OCI-LY1 (cell line): ENCODE measurements at regions not wholly inside any gene's neighbourhood (a gene's known extent, or its start where the extent isn't known, plus 50 kb on each side); places are given as distances from the start of the nearest gene placed in this dataset.

Experiments used
- H2AFZ ChIP-seq: fragments of 200-600 bp; sonication (generic), shearing (Covaris generic); 2 replicates; pipeline ENCODE4 v1.6.0; 2014; ENCODE audit warnings: antibody characterized with exemption, mild to moderate bottlenecking, low read length
- H3F3A ChIP-seq: fragments of 200-600 bp; sonication (generic), shearing (Covaris generic); 2 replicates; pipeline ENCODE4 v1.6.0; 2014; ENCODE audit warnings: mild to moderate bottlenecking, antibody characterized with exemption, low read length, moderate library complexity; ENCODE audit not compliant: insufficient read depth
- H3K27ac ChIP-seq: fragments of 200-600 bp; sonication (generic); 2 replicates; pipeline ENCODE4 v1.5.1; 2014; ENCODE audit warnings: low read length, mixed run types, mild to moderate bottlenecking, low read depth; ENCODE audit not compliant: poor library complexity, severe bottlenecking
- H3K27me3 ChIP-seq: fragments of 200-600 bp; sonication (generic); 2 replicates; pipeline ENCODE4 v1.6.0; 2014; ENCODE audit warnings: antibody characterized with exemption, mild to moderate bottlenecking, low read length, moderate library complexity; ENCODE audit not compliant: insufficient read depth
- H3K36me3 ChIP-seq: fragments of 200-600 bp; sonication (generic); 2 replicates; pipeline ENCODE4 v1.6.1; 2014; ENCODE audit warnings: mild to moderate bottlenecking, antibody characterized with exemption, low read length, moderate library complexity, mixed read lengths; ENCODE audit not compliant: insufficient read depth
- H3K4me1 ChIP-seq: fragments of 200-600 bp; sonication (generic); 2 replicates; pipeline ENCODE4 v1.5.1; 2014; ENCODE audit warnings: mild to moderate bottlenecking, low read length, moderate library complexity; ENCODE audit not compliant: insufficient read depth, severe bottlenecking
- H3K4me2 ChIP-seq: fragments of 200-600 bp; sonication (generic), shearing (Covaris generic); 2 replicates; pipeline ENCODE4 v1.6.1; 2014; ENCODE audit warnings: low read length
- H3K4me3 ChIP-seq: fragments of 200-600 bp; sonication (generic); 2 replicates; pipeline ENCODE4 v1.5.1; 2014; ENCODE audit warnings: low read length, low read depth, mild to moderate bottlenecking, mixed read lengths; ENCODE audit not compliant: poor library complexity, severe bottlenecking
- H3K79me2 ChIP-seq: fragments of 200-600 bp; shearing (Covaris generic); 2 replicates; pipeline ENCODE4 v1.6.1; 2016; ENCODE audit warnings: mixed run types, low read length, mixed read lengths; ENCODE audit not compliant: insufficient read depth
- H3K9ac ChIP-seq: fragments of 200-600 bp; sonication (generic), shearing (Covaris generic); 2 replicates; pipeline ENCODE4 v1.6.1; 2014; ENCODE audit warnings: mild to moderate bottlenecking, low read length, mixed read lengths
- H3K9me2 ChIP-seq: fragments of 200-600 bp; sonication (generic), shearing (Covaris generic); 2 replicates; pipeline ENCODE4 v1.6.1; 2014; ENCODE audit warnings: low read depth, mild to moderate bottlenecking, low read length, mixed read lengths
- H3K9me3 ChIP-seq: fragments of 200-600 bp; shearing (Covaris generic); 2 replicates; pipeline ENCODE4 v1.6.1; 2014; ENCODE audit warnings: low read length, mixed read lengths
- H4K20me1 ChIP-seq: fragments of 200-600 bp; sonication (generic), shearing (Covaris generic); 2 replicates; pipeline ENCODE4 v1.6.0; 2016; ENCODE audit warnings: mild to moderate bottlenecking, low read length; ENCODE audit not compliant: insufficient read depth
- CTCF ChIP-seq: fragments of 200-600 bp; sonication (generic), shearing (Covaris generic); IDR thresholded peaks from 2 replicates; pipeline ENCODE4 v1.5.1; 2017; ENCODE audit warnings: mild to moderate bottlenecking, antibody characterized with exemption, low read length, moderate library complexity, mixed read lengths
- EZH2 ChIP-seq: fragments of 200-600 bp; sonication (generic), shearing (Covaris generic); IDR thresholded peaks from 2 replicates; pipeline ENCODE4 v1.8.0; 2017; ENCODE audit warnings: borderline replicate concordance, mixed run types, mild to moderate bottlenecking, antibody characterized with exemption, low read length, moderate library complexity, mixed read lengths

GRCh38 chr1:29975036-29975694, 738.8 kb downstream of the PTPRU start:
- H3K9me3 ChIP-seq = no peaks in the 10 kb centered on the region
- no peak overlapping the region for H3K4me3 ChIP-seq
- no peaks in the 10 kb centered on the region for H3K4me1 ChIP-seq
- H3K9ac ChIP-seq = no peak overlapping the region
- no peaks in the 10 kb centered on the region for H3F3A ChIP-seq
- H3K9me2 ChIP-seq = no peaks in the 10 kb centered on the region
- no peaks in the 10 kb centered on the region for H3K36me3 ChIP-seq
- no peak overlapping the region for H3K27ac ChIP-seq
- H3K79me2 ChIP-seq = no peaks in the 10 kb centered on the region
- no peaks in the 10 kb centered on the region for H4K20me1 ChIP-seq
- TF ChIP-seq EZH2 = no peak
- no peak for TF ChIP-seq CTCF
- H3K4me2 ChIP-seq = no peak overlapping the region
- H2AFZ ChIP-seq = no peak overlapping the region
- H3K27me3 ChIP-seq = no peaks in the 10 kb centered on the region

GRCh38 chr1:29974316-29974724, 738.0 kb downstream of the PTPRU start:
- H3K36me3 ChIP-seq = no peaks in the 10 kb centered on the region
- no peak overlapping the region for H3K4me3 ChIP-seq
- TF ChIP-seq CTCF (no peak), EZH2 (no peak)
- no peak overlapping the region for H2AFZ ChIP-seq
- no peaks in the 10 kb centered on the region for H3K27me3 ChIP-seq
- no peaks in the 10 kb centered on the region for H3K9me2 ChIP-seq
- no peaks in the 10 kb centered on the region for H3F3A ChIP-seq
- H3K27ac ChIP-seq = no peak overlapping the region
- no peaks in the 10 kb centered on the region for H4K20me1 ChIP-seq
- H3K79me2 ChIP-seq = no peaks in the 10 kb centered on the region
- H3K9me3 ChIP-seq = no peaks in the 10 kb centered on the region
- H3K4me1 ChIP-seq = no peaks in the 10 kb centered on the region
- no peak overlapping the region for H3K9ac ChIP-seq
- no peak overlapping the region for H3K4me2 ChIP-seq

GRCh38 chr1:29973406-29973805, 737.1 kb downstream of the PTPRU start:
- H3K79me2 ChIP-seq = no peaks in the 10 kb centered on the region
- TF ChIP-seq CTCF = no peak
- TF ChIP-seq EZH2 = no peak
- no peaks in the 10 kb centered on the region for H3K9me2 ChIP-seq
- H3K27me3 ChIP-seq = no peaks in the 10 kb centered on the region
- H3K36me3 ChIP-seq = no peaks in the 10 kb centered on the region
- H3K9me3 ChIP-seq = no peaks in the 10 kb centered on the region
- H3F3A ChIP-seq = no peaks in the 10 kb centered on the region
- no peaks in the 10 kb centered on the region for H4K20me1 ChIP-seq
- no peak overlapping the region for H3K4me2 ChIP-seq
- H3K4me1 ChIP-seq = no peaks in the 10 kb centered on the region
- H3K9ac ChIP-seq = no peak overlapping the region
- no peak overlapping the region for H3K4me3 ChIP-seq
- no peak overlapping the region for H2AFZ ChIP-seq
- H3K27ac ChIP-seq = no peak overlapping the region
